Astrocyte (in vitro differentiated cells and primary cell): ENCODE measurements at regions not wholly inside any gene's neighbourhood (a gene's known extent, or its start where the extent isn't known, plus 50 kb on each side); places are given as distances from the start of the nearest gene placed in this dataset.

ENCODE experiments used
- CTCF ChIP-seq: IDR thresholded peaks from 2 replicates; pipeline ENCODE4 v1.5.1; 2011; ENCODE audit warnings: low read depth, mild to moderate bottlenecking, inconsistent platforms, low read length, moderate library complexity; ENCODE audit not compliant: insufficient read depth
- EZH2 ChIP-seq: IDR thresholded peaks from 2 replicates; pipeline ENCODE4 v1.6.1; 2012; ENCODE audit warnings: mild to moderate bottlenecking, low read length, inconsistent platforms; ENCODE audit not compliant: insufficient read depth

GRCh38 chr13:37316935-37317334 lies 211.5 kb upstream of the CSNK1A1L start:
- TF ChIP-seq EZH2 (no peak), CTCF (no peak)
